Endothelial cell (in vitro differentiated cells): ENCODE measurements at regions not wholly inside any gene's neighbourhood (a gene's known extent, or its start where the extent isn't known, plus 50 kb on each side); places are given as distances from the start of the nearest gene placed in this dataset.

Experiments used
- DNase-seq: peaks from one replicate; pipeline ENCODE4 v3.0.0; 2021; ENCODE audit warnings: low spot score
- H3K27ac Mint-ChIP-seq: one replicate; pipeline ENCODE4 v1.8.0; 2021; ENCODE audit warnings: mixed read lengths, inconsistent platforms; ENCODE audit not compliant: unreplicated experiment
- H3K27me3 Mint-ChIP-seq: one replicate; pipeline ENCODE4 v1.8.0; 2021; ENCODE audit warnings: mild to moderate bottlenecking, moderate library complexity, mixed read lengths, inconsistent platforms; ENCODE audit not compliant: unreplicated experiment
- H3K36me3 Mint-ChIP-seq: one replicate; pipeline ENCODE4 v1.8.0; 2021; ENCODE audit warnings: mild to moderate bottlenecking, low read depth, mixed read lengths, inconsistent platforms; ENCODE audit not compliant: unreplicated experiment
- H3K4me1 Mint-ChIP-seq: one replicate; pipeline ENCODE4 v1.8.0; 2021; ENCODE audit warnings: mild to moderate bottlenecking, mixed read lengths, inconsistent platforms; ENCODE audit not compliant: unreplicated experiment
- H3K4me3 Mint-ChIP-seq: one replicate; pipeline ENCODE4 v1.8.0; 2021; ENCODE audit warnings: mild to moderate bottlenecking, mixed read lengths, inconsistent platforms; ENCODE audit not compliant: unreplicated experiment
- H3K9me3 Mint-ChIP-seq: one replicate; pipeline ENCODE4 v1.8.0; 2021; ENCODE audit warnings: mixed read lengths, inconsistent platforms; ENCODE audit not compliant: unreplicated experiment
- CTCF ChIP-seq: fragments of 200-600 bp; sonication (generic); IDR thresholded peaks from one replicate; pipeline ENCODE4 v1.5.0; 2021; ENCODE audit warnings: antibody characterized with exemption; ENCODE audit not compliant: unreplicated experiment

- Mint-ChIP-seq H3K27ac (no peak overlapping the region), H3K27me3 (no peaks in the 10 kb centered on the region), H3K9me3 (no peaks in the 10 kb centered on the region), H3K36me3 (no peaks in the 10 kb centered on the region), H3K4me3 (no peak overlapping the region), H3K4me1 (no peaks in the 10 kb centered on the region)
- no peak for TF ChIP-seq CTCF
- DNase-seq, result no peak
These were observed 321.4 kb upstream of the SEMA6A start for GRCh38 chr5:116896001-116896400.

GRCh38 chr5:116892993-116893392 lies 318.4 kb upstream of the SEMA6A start:
- no peaks in the 10 kb centered on the region for H3K4me1 Mint-ChIP-seq
- no peak for TF ChIP-seq CTCF
- H3K27ac Mint-ChIP-seq, result no peak overlapping the region
- no peaks in the 10 kb centered on the region for H3K36me3 Mint-ChIP-seq
- H3K4me3 Mint-ChIP-seq, result no peak overlapping the region
- H3K27me3 Mint-ChIP-seq, result no peaks in the 10 kb centered on the region
- no peaks in the 10 kb centered on the region for H3K9me3 Mint-ChIP-seq
- no peak for DNase-seq

GRCh38 chr5:116887104-116887503 lies 312.5 kb upstream of the SEMA6A start:
- H3K9me3 Mint-ChIP-seq, result no peaks in the 10 kb centered on the region
- no peaks in the 10 kb centered on the region for H3K36me3 Mint-ChIP-seq
- TF ChIP-seq CTCF, result no peak
- no peak overlapping the region for H3K4me3 Mint-ChIP-seq
- H3K27me3 Mint-ChIP-seq, result no peaks in the 10 kb centered on the region
- DNase-seq, result no peak
- H3K4me1 Mint-ChIP-seq, result no peaks in the 10 kb centered on the region
- no peak overlapping the region for H3K27ac Mint-ChIP-seq

- H3K9me3 Mint-ChIP-seq, result no peaks in the 10 kb centered on the region
- H3K4me1 Mint-ChIP-seq, result no peaks in the 10 kb centered on the region
- no peak for DNase-seq
- H3K36me3 Mint-ChIP-seq, result no peaks in the 10 kb centered on the region
- no peak overlapping the region for H3K27ac Mint-ChIP-seq
- no peak overlapping the region for H3K4me3 Mint-ChIP-seq
- no peaks in the 10 kb centered on the region for H3K27me3 Mint-ChIP-seq
- TF ChIP-seq CTCF, result no peak
These were observed 311.2 kb upstream of the SEMA6A start for GRCh38 chr5:116885825-116886224.

GRCh38 chr5:116883875-116884274 lies 309.3 kb upstream of the SEMA6A start:
- no peaks in the 10 kb centered on the region for H3K4me1 Mint-ChIP-seq
- no peak overlapping the region for H3K4me3 Mint-ChIP-seq
- no peaks in the 10 kb centered on the region for H3K27me3 Mint-ChIP-seq
- no peak for DNase-seq
- H3K9me3 Mint-ChIP-seq, result no peaks in the 10 kb centered on the region
- no peaks in the 10 kb centered on the region for H3K36me3 Mint-ChIP-seq
- no peak for TF ChIP-seq CTCF
- no peak overlapping the region for H3K27ac Mint-ChIP-seq
